ENCODE measurements at regions not wholly inside any gene's neighbourhood (a gene's known extent, or its start where the extent isn't known, plus 50 kb on each side); places are given as distances from the start of the nearest gene placed in this dataset.

- TF ChIP-seq, protein P1, sequence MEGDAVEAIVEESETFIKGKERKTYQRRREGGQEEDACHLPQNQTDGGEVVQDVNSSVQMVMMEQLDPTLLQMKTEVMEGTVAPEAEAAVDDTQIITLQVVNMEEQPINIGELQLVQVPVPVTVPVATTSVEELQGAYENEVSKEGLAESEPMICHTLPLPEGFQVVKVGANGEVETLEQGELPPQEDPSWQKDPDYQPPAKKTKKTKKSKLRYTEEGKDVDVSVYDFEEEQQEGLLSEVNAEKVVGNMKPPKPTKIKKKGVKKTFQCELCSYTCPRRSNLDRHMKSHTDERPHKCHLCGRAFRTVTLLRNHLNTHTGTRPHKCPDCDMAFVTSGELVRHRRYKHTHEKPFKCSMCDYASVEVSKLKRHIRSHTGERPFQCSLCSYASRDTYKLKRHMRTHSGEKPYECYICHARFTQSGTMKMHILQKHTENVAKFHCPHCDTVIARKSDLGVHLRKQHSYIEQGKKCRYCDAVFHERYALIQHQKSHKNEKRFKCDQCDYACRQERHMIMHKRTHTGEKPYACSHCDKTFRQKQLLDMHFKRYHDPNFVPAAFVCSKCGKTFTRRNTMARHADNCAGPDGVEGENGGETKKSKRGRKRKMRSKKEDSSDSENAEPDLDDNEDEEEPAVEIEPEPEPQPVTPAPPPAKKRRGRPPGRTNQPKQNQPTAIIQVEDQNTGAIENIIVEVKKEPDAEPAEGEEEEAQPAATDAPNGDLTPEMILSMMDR (IDR thresholded peaks at IDR 0.05) = no peak
- no peak for TF ChIP-seq EZH2 (IDR thresholded peaks at IDR 0.05; ENCODE audit: borderline replicate concordance, insufficient read depth, low read depth, low read length, poor library complexity, severe bottlenecking)
Measured at GRCh38 chr4:187744911-187745310, 250.7 kb upstream of the ZFP42 start.

Data from B cell (primary cell).